GM13977 (cell line): ENCODE measurements at regions not wholly inside any gene's neighbourhood (a gene's known extent, or its start where the extent isn't known, plus 50 kb on each side); places are given as distances from the start of the nearest gene placed in this dataset.

Experiments used
- DNase-seq: peaks from one replicate; pipeline ENCODE4 v3.0.0; 2012; ENCODE audit warnings: low spot score
- in situ Hi-C: fragments of 300-500 bp; cut with MboI; formaldehyde crosslinking; loops from one replicate; pipeline ENCODE4 v1.12.0; 2022; ENCODE audit warnings: low sequenced_read_pairs, low pct_unique_long_range_greater_than_20kb, mixed read lengths, inconsistent platforms; ENCODE audit not compliant: unreplicated experiment
- TF ChIP-seq, protein P1 (sequence below): IDR thresholded peaks from 2 replicates; pipeline ENCODE4 v1.5.1; 2012; ENCODE audit warnings: mild to moderate bottlenecking, control low read depth; ENCODE audit not compliant: insufficient read depth; ENCODE audit errors: extremely low read depth, missing control alignments

DNA sequence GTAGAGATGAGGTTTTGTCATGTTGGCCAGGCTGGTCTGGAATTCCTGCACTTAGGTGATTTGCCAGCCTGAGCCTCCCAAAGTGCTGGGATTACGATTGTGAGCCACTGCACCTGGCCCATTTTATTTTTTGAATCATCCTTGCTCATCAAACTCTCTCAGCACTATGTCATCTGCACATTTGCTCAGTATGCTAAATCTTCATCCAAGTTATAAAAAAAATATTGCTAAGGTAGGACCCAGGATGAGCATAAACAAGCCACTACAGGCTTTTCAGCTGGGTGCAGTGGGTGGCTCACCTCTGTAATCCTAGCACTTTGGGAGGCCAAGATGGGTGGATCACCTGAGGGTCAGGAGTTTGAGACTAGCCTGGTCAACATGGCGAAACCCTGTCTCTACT lies 510.1 kb upstream of the LARGE1 start:
- no peak for DNase-seq
- TF ChIP-seq, protein P1, sequence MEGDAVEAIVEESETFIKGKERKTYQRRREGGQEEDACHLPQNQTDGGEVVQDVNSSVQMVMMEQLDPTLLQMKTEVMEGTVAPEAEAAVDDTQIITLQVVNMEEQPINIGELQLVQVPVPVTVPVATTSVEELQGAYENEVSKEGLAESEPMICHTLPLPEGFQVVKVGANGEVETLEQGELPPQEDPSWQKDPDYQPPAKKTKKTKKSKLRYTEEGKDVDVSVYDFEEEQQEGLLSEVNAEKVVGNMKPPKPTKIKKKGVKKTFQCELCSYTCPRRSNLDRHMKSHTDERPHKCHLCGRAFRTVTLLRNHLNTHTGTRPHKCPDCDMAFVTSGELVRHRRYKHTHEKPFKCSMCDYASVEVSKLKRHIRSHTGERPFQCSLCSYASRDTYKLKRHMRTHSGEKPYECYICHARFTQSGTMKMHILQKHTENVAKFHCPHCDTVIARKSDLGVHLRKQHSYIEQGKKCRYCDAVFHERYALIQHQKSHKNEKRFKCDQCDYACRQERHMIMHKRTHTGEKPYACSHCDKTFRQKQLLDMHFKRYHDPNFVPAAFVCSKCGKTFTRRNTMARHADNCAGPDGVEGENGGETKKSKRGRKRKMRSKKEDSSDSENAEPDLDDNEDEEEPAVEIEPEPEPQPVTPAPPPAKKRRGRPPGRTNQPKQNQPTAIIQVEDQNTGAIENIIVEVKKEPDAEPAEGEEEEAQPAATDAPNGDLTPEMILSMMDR = no peak
- in situ Hi-C loops = no loop called here

DNA sequence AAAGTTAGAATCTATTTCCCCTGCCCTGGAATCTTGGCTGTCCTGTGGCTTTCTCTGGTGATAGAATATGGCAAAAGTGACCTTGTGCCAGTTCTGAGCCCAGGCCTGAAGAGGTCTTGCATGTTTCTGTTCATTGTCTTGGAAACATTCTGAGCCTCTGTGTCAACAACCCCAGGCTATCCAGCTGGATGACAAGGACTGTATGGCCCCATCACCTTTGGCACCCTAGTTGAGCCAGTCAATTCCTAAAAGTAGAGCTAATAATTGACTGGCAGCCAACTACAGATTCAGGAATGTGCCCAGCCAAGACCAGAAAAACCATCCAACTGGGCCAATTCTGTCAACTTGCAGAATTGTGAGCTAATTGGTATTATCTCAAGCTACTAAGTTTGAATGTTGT lies 514.1 kb upstream of the LARGE1 start:
- in situ Hi-C loops = no loop called here
- DNase-seq = no peak
- TF ChIP-seq, protein P1 = no peak

DNA sequence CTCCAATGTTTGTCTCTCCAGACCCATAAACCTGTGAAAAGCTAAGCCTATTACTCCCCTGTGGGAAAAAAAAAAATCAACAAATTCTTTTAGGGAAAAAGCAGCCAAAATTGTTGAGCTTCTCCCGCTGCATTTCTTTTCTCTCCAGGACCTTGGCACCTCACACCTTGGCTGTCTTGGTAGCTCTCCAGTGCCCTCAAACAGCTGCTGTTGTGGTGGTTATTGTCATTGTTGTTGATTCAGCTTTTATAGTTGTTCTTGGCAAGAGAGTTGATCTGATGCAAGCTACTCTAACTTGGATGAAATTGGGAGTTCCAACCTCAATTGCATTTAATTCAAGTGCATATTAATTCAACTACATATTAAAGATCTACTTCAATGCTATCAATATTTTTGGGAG lies 516.9 kb upstream of the LARGE1 start:
- DNase-seq = no peak
- TF ChIP-seq, protein P1 = no peak
- in situ Hi-C loops = no loop called here

DNA sequence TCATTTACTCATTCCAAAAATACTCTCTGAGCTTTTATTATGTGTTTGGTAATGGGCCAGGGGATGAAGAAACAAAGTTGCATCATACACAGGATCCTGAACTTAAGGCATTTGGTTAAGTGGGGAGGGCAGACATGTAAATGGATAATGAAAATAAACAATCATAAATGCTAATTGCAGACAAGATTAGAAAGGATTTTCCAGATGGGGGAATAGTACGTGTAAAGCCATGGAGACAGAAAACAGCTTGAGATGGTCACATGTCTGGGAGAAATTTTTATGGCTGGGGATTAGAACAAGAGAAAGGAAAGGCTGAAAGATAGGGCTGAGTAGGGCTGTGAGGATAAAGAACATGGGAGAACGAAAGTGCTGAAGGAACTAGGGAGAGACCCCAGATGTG lies 534.3 kb upstream of the LARGE1 start:
- TF ChIP-seq, protein P1 = no peak
- no peak for DNase-seq
- in situ Hi-C loops = no loop called here

DNA sequence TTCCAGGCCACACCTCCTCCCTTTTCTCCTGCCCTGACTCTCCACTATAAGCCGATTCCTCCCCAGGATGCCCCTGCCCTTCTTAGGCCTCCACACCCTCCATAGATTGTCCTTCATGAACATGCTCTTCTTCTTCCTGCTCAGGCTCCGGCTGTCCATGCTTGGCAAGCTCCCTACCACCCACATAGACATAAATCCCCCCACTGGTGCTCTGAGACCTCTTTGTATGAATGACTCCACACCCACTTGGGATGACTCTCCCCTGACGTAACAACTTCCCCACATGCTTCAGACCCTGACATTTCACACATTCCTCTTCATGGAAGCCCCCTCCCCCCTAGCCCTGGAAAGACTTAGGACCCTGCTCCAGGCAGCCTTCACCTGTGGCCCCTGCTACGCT lies 542.5 kb upstream of the LARGE1 start:
- DNase-seq = no peak
- in situ Hi-C loops = no loop called here
- TF ChIP-seq, protein P1 = no peak

DNA sequence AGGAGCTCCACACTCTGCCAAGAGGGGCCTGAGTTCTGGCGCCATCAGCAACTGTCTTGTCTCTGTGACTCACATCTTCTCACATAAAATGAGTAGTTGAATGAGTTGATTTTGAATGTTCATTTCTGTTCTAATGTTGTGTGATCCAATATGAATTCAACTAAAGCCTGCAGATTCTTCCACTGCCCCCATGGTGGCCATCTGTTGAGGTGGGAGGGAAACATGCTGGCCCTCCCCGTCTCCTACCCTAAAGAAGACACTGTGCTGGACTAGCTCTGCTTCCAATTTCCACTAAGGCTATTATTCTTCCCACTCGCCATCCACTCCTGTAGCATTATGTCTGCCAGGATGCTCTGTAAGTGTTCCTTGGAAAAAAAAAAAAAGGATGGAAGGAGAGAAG lies 555.6 kb upstream of the LARGE1 start:
- in situ Hi-C loops = no loop called here
- TF ChIP-seq, protein P1 = no peak

DNA sequence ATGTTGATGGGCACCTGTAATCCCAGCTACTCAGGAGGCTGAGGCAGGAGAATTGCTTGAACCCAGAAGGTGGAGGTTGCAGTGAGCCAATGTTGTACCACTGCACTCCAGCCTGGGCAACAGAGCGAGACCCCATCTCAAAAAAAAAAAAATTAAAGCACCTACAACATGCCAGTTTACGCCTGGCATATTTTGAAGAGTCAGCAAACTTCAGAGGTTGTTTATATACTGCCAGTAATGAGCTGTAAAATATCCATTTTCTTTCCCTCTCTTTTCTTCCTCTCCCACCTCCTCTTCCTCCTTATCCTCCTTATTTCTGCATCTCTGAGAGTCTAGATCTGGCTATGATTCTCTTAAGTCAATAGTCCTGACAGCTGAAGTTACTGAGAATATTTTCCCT lies 556.5 kb upstream of the LARGE1 start:
- in situ Hi-C loops = no loop called here
- TF ChIP-seq, protein P1 = no peak
- no peak for DNase-seq

More for the DNA sequence above, 555.6 kb upstream of the LARGE1 start:
- no peak for DNase-seq
